LNCAP (cell line): ENCODE measurements at regions not wholly inside any gene's neighbourhood (a gene's known extent, or its start where the extent isn't known, plus 50 kb on each side); places are given as distances from the start of the nearest gene placed in this dataset.

Experiments
- CTCF ChIP-seq: fragments of 450-650 bp; IDR thresholded peaks from 2 replicates; pipeline ENCODE4 v1.5.1; 2017; ENCODE audit warnings: mild to moderate bottlenecking

- TF ChIP-seq CTCF: no peak
Observed at GRCh38 chr2:62309465-62310091, 113.7 kb downstream of the B3GNT2 start.

- TF ChIP-seq CTCF: no peak
Observed at GRCh38 chr2:62309081-62309464, 113.2 kb downstream of the B3GNT2 start.

DNA sequence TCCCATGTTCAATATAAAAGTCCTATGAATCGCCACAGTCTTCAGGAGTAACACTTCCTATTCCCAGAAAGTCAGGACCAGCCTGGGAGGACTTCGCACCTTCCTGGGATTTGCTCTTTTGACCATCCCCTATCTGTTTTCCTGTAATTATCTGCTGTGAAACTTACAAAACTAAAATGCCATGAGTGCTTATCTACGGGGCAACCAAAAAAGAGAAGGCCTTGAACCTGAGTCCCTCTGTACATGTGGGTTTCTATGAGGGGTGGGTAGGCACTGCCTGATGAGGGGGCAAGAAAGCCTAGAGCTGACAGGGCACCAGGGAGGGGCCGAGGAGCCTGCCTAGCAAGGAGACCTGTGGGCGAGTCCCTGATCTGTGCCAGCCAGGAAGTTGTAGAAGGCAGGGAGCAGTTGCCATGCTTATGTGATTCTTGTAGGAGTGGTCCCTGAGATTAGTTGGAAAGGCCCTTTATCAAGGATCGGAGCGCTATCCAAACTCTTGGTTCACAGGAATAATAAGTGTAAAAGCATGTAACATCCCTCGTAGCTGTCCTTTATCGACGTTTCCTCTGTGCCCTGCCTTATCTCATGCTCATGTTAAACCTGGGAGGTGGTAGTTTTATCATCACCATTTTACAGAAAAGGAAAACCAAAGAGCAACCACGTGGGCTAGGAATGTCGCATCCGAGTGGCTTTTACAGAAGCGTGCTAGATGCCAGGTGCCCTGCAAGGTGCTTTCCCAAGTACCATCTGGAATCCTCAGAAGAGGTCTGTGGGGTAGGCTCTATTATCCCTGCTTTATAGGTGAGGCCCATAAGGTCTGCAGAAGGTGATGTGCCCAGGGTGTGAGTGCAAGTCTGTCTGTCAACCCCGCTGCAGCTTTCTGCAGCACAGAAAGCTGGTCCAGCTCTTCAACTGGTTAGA, 111.8 kb downstream of the B3GNT2 start:
- no peak for TF ChIP-seq CTCF

- no peak for TF ChIP-seq CTCF
Observed at GRCh38 chr2:62306751-62307468, 111.0 kb downstream of the B3GNT2 start.

DNA sequence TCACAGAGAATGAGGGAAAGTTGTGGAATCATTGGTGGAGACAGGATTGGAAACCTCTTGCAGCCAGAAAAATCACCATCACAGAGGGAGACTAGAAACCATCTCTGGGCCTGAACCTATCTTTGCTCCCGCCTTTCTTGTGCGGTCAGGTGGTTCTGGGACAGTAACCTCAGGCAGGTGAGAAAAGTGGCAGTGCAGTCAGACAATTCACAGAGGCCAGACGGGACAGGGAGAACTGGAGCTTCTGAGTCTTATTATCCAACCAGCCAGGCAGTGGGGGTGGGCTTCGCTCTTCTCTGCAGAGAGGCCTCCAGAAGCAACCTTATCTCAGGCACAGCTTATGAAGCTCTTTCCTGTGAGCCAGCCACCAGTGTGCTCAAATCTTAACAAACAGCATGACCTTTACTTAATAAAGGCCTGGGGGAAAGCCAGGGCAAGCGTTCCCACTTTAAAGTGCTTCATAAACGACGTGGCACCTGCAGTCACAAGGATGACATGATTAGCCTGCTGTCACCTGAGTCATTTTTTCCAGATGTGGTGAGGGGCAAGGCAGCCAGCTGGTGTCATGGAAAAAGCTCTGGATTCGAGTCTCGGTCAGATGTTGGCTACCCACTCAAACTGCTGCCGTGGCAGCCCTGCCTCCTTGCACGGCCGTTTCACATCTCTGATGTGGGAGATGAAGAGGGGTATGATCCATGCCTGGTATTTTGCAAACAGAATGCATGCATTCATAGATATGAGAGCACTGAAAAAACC, 109.7 kb downstream of the B3GNT2 start:
- no peak for TF ChIP-seq CTCF

DNA sequence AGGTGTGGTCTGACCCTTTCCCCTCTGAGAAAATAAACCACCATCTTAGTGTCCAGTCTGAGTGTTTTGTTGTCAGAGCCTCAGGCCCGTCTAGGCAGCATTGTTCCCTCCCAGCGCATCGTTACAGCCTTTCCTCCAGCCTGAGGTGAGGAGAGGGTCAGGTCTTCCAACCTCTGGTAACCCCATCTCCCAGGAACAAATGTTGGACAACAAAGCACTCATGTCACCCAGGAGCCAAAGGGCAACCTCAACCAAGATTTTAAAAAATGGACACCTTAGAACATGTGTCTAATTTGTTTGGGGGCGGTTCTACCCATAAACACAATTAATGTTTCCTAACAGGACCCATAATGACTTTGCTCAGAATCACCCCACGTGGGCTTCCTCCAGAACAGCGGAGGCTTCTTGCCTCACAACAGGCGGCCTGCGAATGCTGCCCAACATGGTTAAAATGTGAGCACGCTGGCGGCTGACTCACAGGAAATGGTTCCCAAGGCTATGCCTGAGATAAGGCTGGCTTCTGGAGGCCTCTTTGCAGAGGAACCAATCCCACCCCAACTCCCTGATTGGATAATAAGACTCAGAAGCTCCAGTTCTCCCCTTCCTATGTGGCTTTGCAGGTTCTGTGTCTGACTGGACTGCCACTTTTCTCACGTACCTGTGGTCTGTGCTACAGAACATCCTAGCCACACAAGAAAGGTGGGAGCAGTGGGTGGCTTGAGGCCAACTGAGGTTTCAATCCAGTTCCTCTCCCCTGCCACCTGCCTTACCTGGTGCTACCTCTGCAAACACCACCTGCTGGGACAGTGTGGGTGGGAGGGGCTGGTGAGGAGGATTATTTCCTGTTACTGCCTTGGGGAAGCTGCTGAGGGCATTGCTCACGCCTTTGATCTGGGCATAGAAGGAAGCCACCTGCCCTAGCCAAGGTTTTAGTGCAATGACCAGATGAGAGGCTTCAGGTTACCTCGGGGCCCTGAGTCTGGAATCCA, 108.8 kb downstream of the B3GNT2 start:
- TF ChIP-seq CTCF: no peak
